Caco-2 (cell line): ENCODE measurements at regions not wholly inside any gene's neighbourhood (a gene's known extent, or its start where the extent isn't known, plus 50 kb on each side); places are given as distances from the start of the nearest gene placed in this dataset.

ENCODE experiments used
- BruUV-seq: library from RNA; stranded (reverse); fragments of 400-500 nt; replicated peaks from 2 replicates; lab custom pipeline; 2021; lab: Mats Ljungman, UMichigan
- CTCF ChIA-PET: fragments of 300-600 bp; sonication (Branson Sonifier 250); formaldehyde crosslinking; loops from one replicate; lab custom pipeline; 2022; ENCODE audit warnings: antibody characterized with exemption; lab: Charles Lee
- POLR2A ChIA-PET: fragments of 300-600 bp; sonication (Branson Sonifier 250); formaldehyde crosslinking; loops from one replicate; lab custom pipeline; 2022; ENCODE audit warnings: antibody characterized with exemption; lab: Charles Lee
- DNase-seq, 2 experiments: peaks; one replicate each; pipeline versions ENCODE4 v3.0.0 to v3.0.0-alpha.2; 2020 to 2022
- H3K27me3 ChIP-seq: replicated peaks from 2 replicates; pipeline ENCODE4 v1.6.0; 2011; ENCODE audit warnings: low read length; ENCODE audit not compliant: control insufficient read depth, insufficient read depth
- H3K36me3 ChIP-seq: 2 replicates; pipeline ENCODE4 v1.5.1; 2011; ENCODE audit warnings: low read length; ENCODE audit not compliant: control insufficient read depth, insufficient read depth
- H3K4me1 ChIP-seq: fragments of 250-450 bp; sonication (Bioruptor Pico); 2 replicates; pipeline ENCODE4 v1.5.1; 2020; ENCODE audit warnings: mild to moderate bottlenecking
- H3K4me3 ChIP-seq: 2 replicates; pipeline ENCODE4 v1.5.1; 2011; ENCODE audit warnings: low read depth, mild to moderate bottlenecking, control low read depth, low read length
- H3K9me3 ChIP-seq: fragments of 250-450 bp; sonication (Bioruptor Pico); 2 replicates; pipeline ENCODE4 v1.5.1; 2020; ENCODE audit warnings: mild to moderate bottlenecking, moderate library complexity
- H3K27ac Mint-ChIP-seq: one replicate; pipeline ENCODE4 v1.8.0; 2022; ENCODE audit warnings: mixed read lengths; ENCODE audit not compliant: unreplicated experiment
- H3K27me3 Mint-ChIP-seq: one replicate; pipeline ENCODE4 v1.8.0; 2022; ENCODE audit warnings: mixed read lengths; ENCODE audit not compliant: insufficient read depth, unreplicated experiment
- H3K36me3 Mint-ChIP-seq: one replicate; pipeline ENCODE4 v1.8.0; 2022; ENCODE audit warnings: mild to moderate bottlenecking, mixed read lengths; ENCODE audit not compliant: insufficient read depth, unreplicated experiment
- H3K4me1 Mint-ChIP-seq: one replicate; pipeline ENCODE4 v1.8.0; 2022; ENCODE audit warnings: low read depth, mixed read lengths; ENCODE audit not compliant: unreplicated experiment
- H3K4me3 Mint-ChIP-seq: one replicate; pipeline ENCODE4 v1.8.0; 2022; ENCODE audit warnings: mild to moderate bottlenecking, moderate library complexity, mixed read lengths; ENCODE audit not compliant: unreplicated experiment
- H3K9me3 Mint-ChIP-seq: one replicate; pipeline ENCODE4 v1.8.0; 2022; ENCODE audit warnings: mixed read lengths; ENCODE audit not compliant: unreplicated experiment
- CTCF ChIP-seq, 2 experiments: fragments of 200-600 bp in 1 of 2; IDR thresholded peaks; 1 replicate in 1 of 2; 2 replicates in 1 of 2; pipeline versions ENCODE4 v1.5.1 to v1.8.0; 2011 to 2022; ENCODE audit warnings: antibody characterized with exemption in 1 of 2, control low read depth in 1 of 2, inconsistent platforms in 1 of 2, low read depth in 1 of 2, low read length in 1 of 2, mild to moderate bottlenecking in 1 of 2, moderate library complexity in 1 of 2; ENCODE audit not compliant: insufficient read depth in 1 of 2, severe bottlenecking in 1 of 2, unreplicated experiment in 1 of 2
- intact Hi-C: fragments of 100-400 bp; cut with micrococcal nuclease; formaldehyde crosslinking; loops from one replicate; pipeline ENCODE4 v1.10.0; 2022; ENCODE audit not compliant: unreplicated experiment

GRCh38 chr12:84480803-84481202 lies 431.8 kb downstream of the SLC6A15 start:
- H3K4me1 Mint-ChIP-seq, result no peaks in the 10 kb centered on the region
- no peaks in the 10 kb centered on the region for H3K9me3 Mint-ChIP-seq
- H3K4me3 Mint-ChIP-seq, result no peak overlapping the region
- Histone ChIP-seq H3K36me3 (no peaks in the 10 kb centered on the region), H3K4me1 (no peaks in the 10 kb centered on the region), H3K4me3 (no peak overlapping the region), H3K9me3 (no peaks in the 10 kb centered on the region), H3K27me3 (no peaks in the 10 kb centered on the region)
- no peak for DNase-seq
- intact Hi-C loops, result no loop called here
- no peaks in the 10 kb centered on the region for H3K36me3 Mint-ChIP-seq
- no peak for TF ChIP-seq CTCF (IDR thresholded peaks at IDR 0.05; ENCODE audit: insufficient read depth in 1 of 2, low read depth in 1 of 2, low read length in 1 of 2, severe bottlenecking in 1 of 2, unreplicated experiment in 1 of 2)
- H3K27ac Mint-ChIP-seq, result no peak overlapping the region
- no peaks in the 10 kb centered on the region for H3K27me3 Mint-ChIP-seq
- BruUV-seq, result no TSS peak
- ChIA-PET POLR2A (no interaction called here), CTCF (no interaction called here)

- H3K36me3 Mint-ChIP-seq, result no peaks in the 10 kb centered on the region
- no peaks in the 10 kb centered on the region for H3K9me3 Mint-ChIP-seq
- no peak for DNase-seq
- H3K4me1 ChIP-seq, result no peaks in the 10 kb centered on the region
- ChIA-PET POLR2A (no interaction called here), CTCF (no interaction called here)
- no peak for TF ChIP-seq CTCF (IDR thresholded peaks at IDR 0.05; ENCODE audit: insufficient read depth in 1 of 2, low read depth in 1 of 2, low read length in 1 of 2, severe bottlenecking in 1 of 2, unreplicated experiment in 1 of 2)
- no peaks in the 10 kb centered on the region for H3K9me3 ChIP-seq
- BruUV-seq, result no TSS peak
- H3K27ac Mint-ChIP-seq, result no peak overlapping the region
- intact Hi-C loops, result no loop called here
- H3K27me3 Mint-ChIP-seq, result no peaks in the 10 kb centered on the region
- no peak overlapping the region for H3K4me3 Mint-ChIP-seq
- no peaks in the 10 kb centered on the region for H3K27me3 ChIP-seq
- H3K36me3 ChIP-seq, result no peaks in the 10 kb centered on the region
- H3K4me1 Mint-ChIP-seq, result no peaks in the 10 kb centered on the region
- H3K4me3 ChIP-seq, result no peak overlapping the region
Observed at GRCh38 chr12:84470361-84470760, 442.2 kb downstream of the SLC6A15 start.

GRCh38 chr12:84464616-84465015 lies 448.0 kb downstream of the SLC6A15 start:
- intact Hi-C loops, result no loop called here
- ChIA-PET CTCF (no interaction called here), POLR2A (no interaction called here)
- Mint-ChIP-seq H3K27ac (no peak overlapping the region), H3K36me3 (no peaks in the 10 kb centered on the region), H3K4me3 (no peak overlapping the region), H3K9me3 (no peaks in the 10 kb centered on the region), H3K4me1 (no peaks in the 10 kb centered on the region), H3K27me3 (no peaks in the 10 kb centered on the region)
- H3K9me3 ChIP-seq, result no peaks in the 10 kb centered on the region
- no peaks in the 10 kb centered on the region for H3K27me3 ChIP-seq
- no peak for DNase-seq
- no TSS peak for BruUV-seq
- H3K4me1 ChIP-seq, result no peaks in the 10 kb centered on the region
- H3K4me3 ChIP-seq, result no peak overlapping the region
- no peak for TF ChIP-seq CTCF (IDR thresholded peaks at IDR 0.05; ENCODE audit: insufficient read depth in 1 of 2, low read depth in 1 of 2, low read length in 1 of 2, severe bottlenecking in 1 of 2, unreplicated experiment in 1 of 2)
- no peaks in the 10 kb centered on the region for H3K36me3 ChIP-seq
